ENCODE measurements at regions not wholly inside any gene's neighbourhood (a gene's known extent, or its start where the extent isn't known, plus 50 kb on each side); places are given as distances from the start of the nearest gene placed in this dataset.

GRCh38 chr14:66330228-66330627 is 155.9 kb upstream of the CCDC196 start:
- Histone ChIP-seq H3K9me1 (ENCODE audit: insufficient read depth, low read length) (no peaks in the 10 kb centered on the region), H2BK120ac (ENCODE audit: low read depth, low read length) (no peak overlapping the region), H2AFZ (replicated peaks; ENCODE audit: low read length, poor library complexity) (no peak overlapping the region), H3K4ac (ENCODE audit: low read depth, low read length) (no peak overlapping the region), H2AK5ac (ENCODE audit: low read depth, low read length) (no peak overlapping the region), H4K8ac (ENCODE audit: low read depth in 2 of 2, low read length in 2 of 2) (no peak overlapping the region), H3K14ac (replicated peaks; ENCODE audit: low read depth, low read length) (no peak overlapping the region), H3K4me3 (ENCODE audit: insufficient read depth, low read depth, low read length) (no peak overlapping the region), H2AK9ac (replicated peaks; ENCODE audit: low read depth, low read length, poor library complexity) (no peak overlapping the region), H3K9me3 (ENCODE audit: control insufficient read depth, insufficient read depth, low read length) (peaks cover 7% of the 10 kb centered on the region; the same call in 1 of the 2 replicates), H3K23ac (ENCODE audit: low read depth, low read length) (no peak overlapping the region), H3K9ac (ENCODE audit: low read depth, low read length) (no peak overlapping the region), H3K4me1 (ENCODE audit: control insufficient read depth, insufficient read depth, low read length) (no peaks in the 10 kb centered on the region), H3K27ac (ENCODE audit: insufficient read depth, low read length) (no peak overlapping the region), H2BK20ac (ENCODE audit: low read depth, low read length) (no peak overlapping the region), H2BK15ac (ENCODE audit: low read depth, low read length) (no peak overlapping the region), H2BK5ac (ENCODE audit: low read depth, low read length, poor library complexity, severe bottlenecking) (no peak overlapping the region), H3K18ac (ENCODE audit: low read depth, low read length) (no peak overlapping the region), H4K91ac (ENCODE audit: insufficient read depth, low read depth, low read length) (no peak overlapping the region), H3K56ac (ENCODE audit: extremely low read depth, insufficient read depth, low read length) (no peak overlapping the region), H4K20me1 (ENCODE audit: insufficient read depth, low read length) (no peaks in the 10 kb centered on the region), H3K36me3 (ENCODE audit: control insufficient read depth, insufficient read depth, low read length) (no peaks in the 10 kb centered on the region), H4K5ac (ENCODE audit: low read depth, low read length) (no peak overlapping the region), H3K4me2 (ENCODE audit: low read depth, low read length) (no peak overlapping the region), H3K27me3 (ENCODE audit: control insufficient read depth, insufficient read depth, low read length) (no peaks in the 10 kb centered on the region), H3K79me1 (ENCODE audit: low read depth in 1 of 2, low read length in 2 of 2) (no peaks in the 10 kb centered on the region)
- ChIA-PET CTCF (no interaction called here), POLR2A (ENCODE audit: unreplicated experiment) (no interaction called here)
- TF ChIP-seq SMC3 (IDR thresholded peaks at IDR 0.05; ENCODE audit: low read depth, low read length) (no peak), MXI1 (IDR thresholded peaks at IDR 0.05; ENCODE audit: borderline replicate concordance, low read depth, low read length) (no peak), MAZ (IDR thresholded peaks at IDR 0.05; ENCODE audit: borderline replicate concordance, low read depth, low read length) (no peak), RAD21 (IDR thresholded peaks at IDR 0.05; ENCODE audit: low read length) (no peak), CEBPB (IDR thresholded peaks at IDR 0.05; ENCODE audit: low read depth, low read length) (no peak), CHD1 (IDR thresholded peaks at IDR 0.05; ENCODE audit: low read depth, low read length) (no peak), NFE2L2 (IDR thresholded peaks at IDR 0.05; ENCODE audit: low read depth, low read length) (no peak), ELK1 (IDR thresholded peaks at IDR 0.05; ENCODE audit: borderline replicate concordance, low read depth, low read length) (no peak), POLR2A (IDR thresholded peaks at IDR 0.05; ENCODE audit: low read depth, low read length) (no peak), BHLHE40 (IDR thresholded peaks at IDR 0.05; ENCODE audit: low read depth, low read length) (no peak), FOS (IDR thresholded peaks at IDR 0.05; ENCODE audit: low read depth, low read length) (no peak), RCOR1 (IDR thresholded peaks at IDR 0.05; ENCODE audit: insufficient replicate concordance, low read length) (no peak)
- BruUV-seq (replicated peaks) = no TSS peak
- intact Hi-C loops (cut with micrococcal nuclease) = no loop called here
- WGBS, 2 experiments (ENCODE audit: extremely low coverage in 2 of 2, insufficient read length in 1 of 2) = no CpG with 5 or more reads among the region's 4 CpGs
- ATAC-seq (ENCODE audit: low read depth) (no peak), DNase-seq (no peak)
- in situ Hi-C loops (cut with MboI; ENCODE audit: low sequenced_read_pairs) = no loop called here
- dilution Hi-C loops (cut with HindIII; ENCODE audit: low sequenced_read_pairs, unreplicated experiment) = no loop called here
